Amniotic stem cell (primary cell): ENCODE measurements at regions not wholly inside any gene's neighbourhood (a gene's known extent, or its start where the extent isn't known, plus 50 kb on each side); places are given as distances from the start of the nearest gene placed in this dataset.

Experiments
- DNase-seq: peaks from one replicate; lab custom pipeline; 2025; lab: John Stamatoyannopoulos, UW

DNA sequence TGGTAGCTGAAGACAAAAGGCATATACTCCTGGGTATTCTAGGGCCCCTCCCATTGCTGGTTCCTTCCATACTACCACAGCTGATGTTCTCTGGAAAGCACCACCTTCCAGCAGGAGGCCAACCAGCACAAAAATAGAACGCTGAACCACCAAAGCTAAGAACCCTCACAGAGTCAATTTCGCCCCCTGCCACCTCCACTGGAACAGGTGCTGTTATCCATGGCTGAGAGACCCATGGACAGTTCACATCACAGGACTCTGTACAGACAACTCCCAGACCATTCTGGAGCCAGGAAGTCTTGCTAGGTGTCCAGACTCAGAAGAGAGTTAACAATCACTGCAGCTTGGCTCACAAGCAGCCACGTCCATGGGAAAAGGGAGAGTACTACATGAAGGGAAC lies 1851.5 kb upstream of the NUDT12 start:
- DNase-seq, result no peak

DNA sequence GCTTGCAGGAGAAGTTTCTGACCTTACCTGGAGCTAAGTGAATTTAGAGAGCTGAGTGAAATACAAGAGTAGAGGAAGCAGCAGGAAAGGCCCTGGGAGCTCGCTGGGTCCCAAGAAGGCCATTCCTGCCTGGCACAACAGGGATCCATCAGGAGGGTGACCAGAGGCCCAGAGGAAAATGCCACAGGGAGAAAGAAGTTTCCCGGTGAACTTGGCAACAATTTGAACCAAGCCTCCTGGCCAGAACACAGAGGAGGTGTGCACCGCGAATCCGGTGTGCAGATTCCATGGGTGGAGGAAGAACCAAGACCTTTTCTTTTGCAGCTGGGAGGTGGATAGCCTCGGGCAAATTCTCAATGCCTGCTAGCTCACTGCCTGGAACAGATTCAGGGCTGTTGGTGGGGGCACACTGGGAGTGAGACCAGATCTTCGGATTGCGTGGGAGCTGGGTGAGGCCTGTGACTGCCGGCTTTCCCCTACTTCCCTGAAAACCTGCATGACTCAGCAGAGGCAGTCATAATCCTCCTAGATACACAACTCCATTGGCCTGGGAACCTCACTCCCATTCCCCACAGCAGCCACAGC lies 1850.9 kb upstream of the NUDT12 start:
- no peak for DNase-seq

DNA sequence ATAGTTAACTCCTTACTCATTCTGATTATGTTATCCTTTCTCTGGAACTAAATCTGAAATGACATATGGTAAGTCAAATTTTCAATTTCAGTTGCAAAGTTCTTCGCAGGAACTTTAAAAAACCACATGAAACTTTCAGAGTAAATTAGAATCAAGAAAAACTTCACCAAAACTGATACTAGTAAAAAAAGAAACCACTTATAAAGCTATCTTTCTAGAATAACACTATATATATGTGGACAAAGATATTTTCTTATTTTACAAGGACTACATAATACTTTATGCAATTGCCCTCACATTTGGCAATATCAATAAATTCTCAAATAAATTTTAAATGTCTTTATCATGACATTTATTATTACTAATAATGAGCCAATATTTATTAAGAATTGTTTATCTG lies 1847.1 kb upstream of the NUDT12 start:
- DNase-seq, result no peak

DNA sequence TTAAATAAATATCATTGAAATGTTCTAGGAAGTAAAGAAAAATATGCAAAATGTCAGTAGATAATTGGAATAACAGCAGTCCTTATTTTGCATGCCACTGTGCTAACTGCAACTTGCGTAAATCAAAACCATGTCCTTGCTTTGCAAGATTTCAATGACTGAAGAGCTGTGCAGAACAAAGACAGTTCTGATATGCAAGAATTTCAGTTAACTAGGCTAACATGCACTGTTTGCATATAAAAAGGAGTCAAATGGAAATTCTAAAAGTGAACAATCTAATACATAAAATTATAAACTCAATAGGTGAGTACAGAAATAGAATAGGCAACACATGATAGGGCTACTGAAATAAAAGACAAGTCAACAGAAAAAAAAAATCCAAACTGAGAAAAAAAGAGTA lies 1844.6 kb upstream of the NUDT12 start:
- no peak for DNase-seq

DNA sequence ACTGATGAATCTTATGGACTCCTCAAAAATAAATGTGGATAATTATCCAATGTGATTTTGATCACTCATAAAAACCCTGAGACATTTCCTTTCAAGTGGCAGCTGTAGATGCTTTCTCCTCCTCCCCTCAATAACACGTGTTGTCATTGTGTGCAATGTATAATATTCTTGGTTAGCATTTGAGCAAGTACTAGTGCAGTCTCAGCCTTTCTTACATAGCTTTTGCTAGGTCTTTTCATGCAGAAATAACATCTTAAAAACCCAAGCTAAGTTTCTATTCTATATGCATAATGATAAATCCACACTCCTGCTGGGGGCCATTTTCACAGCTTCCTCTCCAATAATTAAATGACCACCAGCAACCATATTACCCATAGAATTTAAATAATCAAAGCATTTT lies 1835.2 kb upstream of the NUDT12 start:
- no peak for DNase-seq

DNA sequence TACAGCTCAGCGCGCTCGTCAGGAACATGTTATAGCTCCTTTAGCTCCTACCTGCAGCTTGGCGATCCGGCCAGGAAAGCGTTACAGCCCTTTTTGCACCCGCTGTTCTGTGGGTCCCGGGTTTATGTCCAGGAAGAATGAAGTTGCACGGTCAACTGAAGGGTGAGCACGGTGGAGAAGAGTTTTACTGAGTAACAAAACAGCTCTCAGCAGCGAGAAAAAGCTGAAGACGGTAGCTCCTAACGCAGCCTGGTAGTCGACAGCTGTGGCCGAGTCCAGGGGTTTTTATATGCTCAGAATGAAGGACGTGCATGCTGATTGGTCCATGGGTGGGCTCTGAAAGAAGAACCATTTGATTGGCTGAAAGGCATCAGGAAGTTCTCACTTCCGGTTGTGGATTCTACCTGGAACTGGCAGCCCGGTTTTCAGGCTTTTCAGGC lies 1830.1 kb upstream of the NUDT12 start:
- DNase-seq, result no peak

DNA sequence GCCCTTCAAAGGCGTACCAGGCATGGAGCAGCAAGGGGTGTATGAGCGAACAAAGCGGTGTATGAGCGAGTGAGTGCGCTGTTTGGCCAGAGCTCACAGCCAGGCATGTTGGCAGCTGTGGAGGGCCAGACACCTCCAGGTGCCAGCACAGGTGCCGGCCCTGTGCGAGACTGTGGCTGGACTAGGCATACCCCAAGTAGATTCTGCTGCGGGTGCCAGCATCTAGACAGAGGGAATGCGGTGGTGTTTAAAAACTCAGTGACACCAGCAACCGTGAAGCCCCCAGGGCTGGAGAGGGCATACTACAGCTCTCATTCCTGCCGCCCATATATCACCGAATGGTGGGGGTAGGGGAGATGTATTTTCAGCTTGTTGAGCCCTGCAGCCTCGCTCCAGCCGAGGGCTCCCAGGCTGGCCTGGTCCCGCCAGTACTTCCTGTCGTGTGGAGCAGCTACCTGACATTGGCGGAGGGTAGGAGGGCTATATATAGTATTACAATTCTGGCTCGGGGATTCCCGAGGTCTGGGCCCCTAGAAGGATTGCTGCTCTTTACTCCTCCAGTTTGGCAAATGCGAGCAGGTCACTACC lies 1829.6 kb upstream of the NUDT12 start:
- DNase-seq, result no peak

DNA sequence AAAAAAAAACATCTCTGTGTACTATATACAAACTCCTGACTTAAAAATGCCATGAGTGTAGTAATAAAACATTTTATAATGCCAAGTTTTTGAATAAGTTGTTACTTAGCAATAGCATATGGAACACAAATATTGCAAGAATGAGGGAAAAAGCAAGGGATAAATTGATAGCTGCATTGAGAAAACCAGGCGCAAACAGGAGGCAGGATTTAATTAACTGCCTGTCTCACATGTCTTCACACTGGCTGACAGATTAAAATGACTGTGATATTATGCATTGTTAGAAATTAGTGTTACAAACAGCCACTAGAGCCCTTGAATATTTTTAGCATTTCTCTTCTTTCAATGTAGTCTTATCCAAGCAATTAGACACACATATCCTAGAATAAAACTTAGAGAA lies 1817.5 kb upstream of the NUDT12 start:
- DNase-seq, result no peak

DNA sequence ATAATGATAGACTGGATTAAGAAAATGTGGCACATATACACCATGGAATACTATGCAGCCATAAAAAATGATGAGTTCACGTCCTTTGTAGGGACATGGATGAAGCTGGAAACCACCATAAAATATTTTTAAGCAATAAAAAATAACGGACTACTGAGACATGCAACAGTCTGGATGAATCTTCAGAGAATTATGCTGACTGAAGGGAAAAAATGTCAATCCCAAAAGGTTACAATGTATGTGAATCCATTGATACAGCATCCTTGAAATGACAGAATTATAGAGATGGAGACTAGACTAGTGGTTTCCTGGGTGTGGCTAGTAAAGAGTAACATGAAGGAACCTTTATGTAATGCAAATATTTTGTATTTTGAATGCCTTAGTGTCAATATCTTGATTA lies 1808.6 kb upstream of the NUDT12 start:
- no peak for DNase-seq

DNA sequence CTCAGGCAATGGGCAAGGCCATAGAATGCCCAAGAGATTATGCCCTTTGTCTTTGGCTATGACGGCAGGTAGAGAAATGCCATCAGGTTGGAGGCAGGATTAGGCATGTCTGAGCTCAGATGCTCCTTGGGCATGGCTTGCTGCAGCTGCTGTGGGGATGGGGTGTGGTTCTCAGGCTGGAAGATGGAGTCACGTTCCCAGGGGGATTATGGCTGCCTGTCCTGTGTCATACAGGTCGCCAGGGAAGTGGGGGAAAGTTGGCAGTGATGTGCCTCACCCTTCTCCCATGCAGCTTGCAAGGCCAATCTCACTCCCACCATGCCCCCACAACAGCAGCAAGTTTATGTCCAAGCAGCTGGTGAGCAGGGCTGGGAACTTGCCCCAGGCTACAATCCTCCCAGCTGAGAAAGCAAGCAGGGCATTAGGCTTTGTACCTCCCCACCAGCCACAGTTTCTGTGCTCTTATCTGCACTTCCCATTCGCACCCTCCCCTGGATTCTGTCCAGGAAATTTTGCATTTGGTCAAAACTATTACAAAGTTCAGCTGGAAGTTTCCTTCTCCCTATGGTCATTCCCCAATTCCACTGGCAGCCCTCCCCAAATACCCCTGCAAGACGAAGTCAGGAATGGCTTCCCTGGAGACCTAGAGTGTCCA lies 1788.0 kb upstream of the NUDT12 start:
- no peak for DNase-seq

DNA sequence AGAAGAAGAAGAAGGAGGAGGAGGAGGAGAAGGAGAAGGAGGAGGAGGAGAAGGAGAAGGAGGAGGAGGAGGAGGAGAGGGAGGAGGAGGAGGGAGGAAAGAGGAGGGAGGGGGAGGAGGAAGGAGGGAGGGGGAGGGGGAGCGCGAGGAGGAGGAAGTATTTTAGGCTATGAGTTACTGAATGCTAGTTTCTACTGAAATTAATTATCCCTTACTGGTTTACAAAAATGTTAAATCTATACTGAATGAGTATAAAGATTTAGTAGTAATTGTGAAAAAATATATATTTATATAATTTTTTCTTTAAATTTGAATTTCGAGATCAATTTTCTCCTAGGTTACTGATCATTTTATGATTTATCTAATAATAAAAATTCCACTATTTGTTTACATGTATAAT lies 1769.0 kb upstream of the NUDT12 start:
- no peak for DNase-seq

DNA sequence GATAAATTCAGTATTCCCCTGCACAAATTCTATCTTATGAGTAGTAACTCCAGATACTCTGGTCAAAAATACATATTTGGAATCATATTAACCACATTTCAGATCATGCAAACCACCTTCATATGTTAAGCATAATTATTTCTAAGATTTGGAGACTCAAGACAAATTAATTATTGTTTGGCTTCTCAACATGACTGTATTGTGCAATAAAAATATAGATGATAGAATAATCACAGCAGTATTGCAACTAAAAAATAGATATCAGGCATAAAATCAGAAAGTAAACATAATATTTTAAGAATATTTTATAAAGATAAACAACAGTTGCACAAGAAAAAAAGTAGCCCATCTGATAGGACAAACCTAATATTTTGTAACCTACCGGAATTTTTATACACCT lies 1767.6 kb upstream of the NUDT12 start:
- DNase-seq, result no peak

DNA sequence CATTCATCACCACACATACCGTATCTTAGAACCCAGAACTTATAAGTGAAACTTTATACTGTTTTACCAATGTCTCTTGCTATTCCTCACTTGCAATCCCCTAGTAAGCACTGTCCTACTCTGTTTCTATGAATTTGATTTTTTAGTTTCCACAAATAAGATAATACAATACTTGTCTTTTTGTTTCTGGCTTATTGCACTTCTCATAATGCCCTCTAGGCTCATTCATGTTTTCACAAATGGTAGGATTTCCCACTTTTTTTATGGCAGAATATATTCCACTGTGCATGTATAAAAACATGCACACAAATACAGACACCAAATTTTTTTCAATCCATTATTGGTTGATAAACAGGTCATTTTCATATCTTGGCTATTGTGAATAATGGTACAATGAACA lies 1742.3 kb upstream of the NUDT12 start:
- no peak for DNase-seq

DNA sequence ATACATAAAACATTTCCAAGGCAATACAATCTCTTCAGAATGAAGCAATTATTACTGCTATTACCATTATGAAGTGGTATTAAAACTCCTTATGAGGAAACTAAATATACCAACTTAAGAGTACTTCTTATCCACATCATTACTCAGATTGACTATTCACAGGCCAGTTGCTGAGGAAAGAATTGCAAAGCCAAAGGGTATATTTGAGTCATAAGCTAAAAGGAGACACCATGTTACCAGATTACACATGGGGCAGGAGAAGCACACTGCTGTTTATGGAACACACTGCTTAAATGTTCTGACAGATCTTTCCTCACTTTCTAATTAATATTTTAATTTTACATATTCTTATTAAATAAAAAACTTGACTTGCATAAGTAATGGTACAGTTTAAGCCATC lies 1726.4 kb upstream of the NUDT12 start:
- no peak for DNase-seq

DNA sequence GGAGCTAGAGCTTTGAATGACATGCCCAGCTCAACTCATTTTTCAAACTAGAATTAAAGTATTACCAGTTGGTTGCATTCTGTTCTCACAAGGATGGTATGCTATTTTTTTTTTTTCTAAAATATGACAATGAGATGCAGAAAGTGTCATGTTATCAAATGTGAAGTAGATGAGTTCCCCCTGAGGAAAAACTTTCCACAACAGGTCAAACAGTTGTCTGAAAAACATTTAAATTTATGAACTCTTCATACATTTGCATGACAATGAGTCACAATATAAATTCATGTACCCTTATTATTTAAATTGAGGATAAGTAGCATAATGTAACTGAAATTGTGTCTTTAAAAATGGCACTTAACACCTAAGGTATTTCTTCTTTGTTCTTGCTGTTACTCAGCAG lies 1720.5 kb upstream of the NUDT12 start:
- DNase-seq, result no peak

DNA sequence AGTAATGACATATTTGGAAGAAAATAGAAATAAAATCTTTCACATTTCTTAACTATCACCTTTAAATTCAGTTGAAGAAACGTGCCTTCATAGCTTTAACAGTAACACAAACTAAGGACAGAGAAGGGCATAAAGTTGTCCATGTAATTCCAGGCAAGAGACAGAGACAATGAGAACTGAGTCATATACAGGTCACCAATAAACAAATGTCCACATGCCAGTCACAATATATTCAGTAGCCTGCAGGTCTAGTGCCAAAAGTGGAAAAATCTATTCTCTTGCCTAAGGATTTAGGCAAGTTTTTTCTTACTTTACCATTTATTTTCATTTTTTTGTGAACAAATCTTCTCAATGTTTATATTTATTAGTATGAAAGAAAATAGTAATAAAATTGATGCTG lies 1711.5 kb upstream of the NUDT12 start:
- no peak for DNase-seq

DNA sequence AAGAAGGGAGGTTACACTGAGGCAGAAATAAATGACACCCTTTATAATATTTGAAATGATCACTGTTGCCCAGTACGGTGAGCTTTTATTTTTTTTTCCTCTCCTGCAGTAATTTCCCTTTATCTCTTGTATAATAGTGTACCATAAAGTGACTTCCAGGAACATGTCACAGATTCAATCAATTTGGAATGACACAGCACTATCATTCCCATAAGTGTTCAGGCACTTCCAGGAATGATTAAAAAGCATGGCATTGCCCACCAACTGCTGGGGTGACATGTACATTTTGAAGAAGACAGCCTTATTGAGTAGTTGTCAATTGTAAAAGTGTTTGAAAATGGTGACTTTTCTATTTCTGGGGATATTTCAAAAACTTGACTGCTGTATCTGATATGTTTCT lies 1700.9 kb upstream of the NUDT12 start:
- DNase-seq, result no peak

DNA sequence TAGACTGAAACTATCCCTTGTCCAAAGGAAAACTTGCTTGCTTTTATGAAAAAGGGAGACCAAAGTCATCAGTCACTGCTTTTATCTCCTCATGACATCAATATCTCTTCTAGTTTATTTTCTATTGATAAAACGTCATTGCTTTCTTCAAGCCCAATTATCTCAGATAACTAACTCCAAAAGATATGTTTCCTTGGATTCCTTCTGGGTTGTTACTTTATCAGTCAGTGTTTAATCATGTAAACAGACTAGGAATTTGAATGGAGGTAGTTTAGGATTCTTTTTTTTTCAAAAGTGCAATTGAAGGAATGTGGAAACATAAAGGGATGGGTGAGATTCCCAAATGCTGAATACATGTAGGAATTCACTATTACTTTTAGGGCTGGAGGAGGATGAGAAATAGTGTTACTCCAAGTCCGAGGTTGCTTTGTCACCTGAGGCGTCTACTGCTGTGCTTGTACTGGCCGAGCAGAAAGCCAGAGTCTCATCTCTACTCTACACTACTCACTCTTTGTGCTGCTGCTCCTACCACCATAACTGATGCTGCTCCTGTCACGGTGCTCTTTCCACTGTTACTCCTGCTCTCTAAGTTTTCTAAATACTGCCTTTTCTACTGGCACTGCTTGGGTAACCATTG lies 1697.1 kb upstream of the NUDT12 start:
- DNase-seq, result no peak

DNA sequence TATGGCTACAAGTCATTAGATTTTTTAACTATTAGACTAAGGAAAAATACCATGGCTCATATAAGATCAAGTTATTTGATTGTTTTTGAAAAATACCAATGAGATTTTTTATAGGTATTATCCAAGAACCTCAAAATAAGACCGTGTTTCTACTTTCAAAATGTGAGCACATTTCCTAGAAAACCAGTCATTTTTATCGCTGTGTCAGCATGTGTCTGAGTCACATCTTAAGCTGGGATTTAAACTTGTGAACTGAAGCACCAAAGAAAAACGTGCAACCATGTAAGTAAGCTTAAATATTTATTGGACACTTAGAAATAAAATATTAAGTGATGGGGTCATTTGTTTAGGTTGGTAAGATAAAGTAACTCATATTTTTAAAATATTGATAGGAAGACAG lies 1676.0 kb upstream of the NUDT12 start:
- no peak for DNase-seq

DNA sequence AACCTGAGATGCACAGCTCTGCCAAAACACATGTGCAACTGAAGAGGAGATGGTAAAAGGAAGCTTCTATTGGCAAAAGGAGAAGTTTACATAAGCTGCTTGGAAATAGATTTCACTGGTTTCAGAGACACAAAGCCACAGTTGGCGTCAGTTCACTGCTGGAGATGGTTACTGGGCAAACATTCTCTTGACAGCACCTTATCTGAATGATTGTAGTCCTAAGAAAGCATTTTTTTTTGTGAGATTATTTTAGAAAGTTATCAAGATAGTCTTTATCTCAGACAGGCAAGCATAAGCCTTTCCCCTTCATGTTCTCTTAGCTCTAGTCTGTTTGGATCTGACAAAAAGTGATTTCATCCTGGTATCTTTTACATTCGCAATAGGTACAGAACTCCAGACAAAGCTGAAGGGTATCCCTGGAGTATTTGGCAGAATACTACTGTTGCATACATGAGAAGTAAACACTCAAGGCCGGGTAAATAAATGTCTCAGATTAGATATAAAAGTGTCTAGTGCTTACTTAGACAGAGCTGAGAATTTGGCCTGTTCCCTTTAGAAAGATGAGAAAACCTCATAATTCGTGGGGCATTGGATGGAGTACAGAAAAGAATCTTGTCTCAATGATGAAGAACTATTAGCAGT lies 1668.0 kb upstream of the NUDT12 start:
- no peak for DNase-seq

DNA sequence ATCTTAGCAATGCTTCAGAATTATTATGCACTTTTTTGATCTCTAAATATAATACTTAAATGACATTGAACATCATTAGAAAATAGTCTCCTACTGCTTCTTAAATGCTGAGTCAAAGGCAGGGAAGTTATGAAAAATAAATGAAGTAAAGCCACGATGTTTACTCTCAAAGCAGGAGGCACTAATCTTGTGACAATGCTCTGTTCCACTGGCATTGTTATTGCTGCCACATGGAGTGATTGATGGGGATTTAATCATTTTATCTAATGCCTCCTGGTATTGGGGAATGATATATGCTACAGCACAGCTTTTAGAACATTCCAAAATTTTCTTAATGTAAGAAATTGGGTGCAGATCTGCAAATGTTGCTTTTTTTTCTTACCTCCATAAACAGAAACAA lies 1655.4 kb upstream of the NUDT12 start:
- no peak for DNase-seq

DNA sequence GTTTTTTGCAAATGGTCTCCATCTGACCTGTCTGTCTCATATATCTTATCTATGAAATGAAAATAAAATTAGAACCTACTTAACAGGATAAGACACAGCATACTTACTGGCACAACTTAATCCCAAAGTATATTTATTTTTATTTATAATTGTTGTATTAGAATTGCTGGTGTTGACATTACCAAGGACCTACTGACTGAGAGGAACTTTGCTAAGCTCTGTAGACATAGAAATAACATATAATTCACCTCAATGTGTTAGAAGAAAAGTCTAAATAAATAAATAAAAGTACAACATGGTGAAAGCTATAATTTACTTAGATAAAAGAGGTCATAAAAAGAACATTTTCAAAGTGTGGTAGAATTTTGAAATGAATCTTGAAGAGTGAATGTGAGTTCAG lies 1650.5 kb upstream of the NUDT12 start:
- DNase-seq, result no peak

DNA sequence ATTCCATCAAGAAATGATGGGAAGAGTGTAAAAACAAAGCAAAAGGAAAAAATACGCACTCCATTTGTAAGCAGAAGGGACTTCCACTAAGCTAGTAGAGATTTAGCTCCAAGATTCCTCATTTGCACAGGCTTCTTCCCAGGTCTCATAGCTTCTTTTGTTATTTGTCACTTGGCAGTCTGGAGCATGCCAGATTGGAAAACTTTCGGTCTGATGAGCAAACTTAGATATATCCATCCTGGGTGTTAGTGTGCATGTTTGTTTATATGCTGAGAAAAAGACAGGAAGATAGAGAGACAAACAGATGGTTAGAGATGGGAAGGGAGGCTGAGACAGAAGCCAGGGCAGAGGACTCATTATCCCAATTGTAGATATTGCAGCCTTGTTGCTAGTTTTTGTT lies 1644.5 kb upstream of the NUDT12 start:
- DNase-seq, result no peak
